AG09309 (cell line): ENCODE measurements at regions not wholly inside any gene's neighbourhood (a gene's known extent, or its start where the extent isn't known, plus 50 kb on each side); places are given as distances from the start of the nearest gene placed in this dataset.
A peak's percentile ranks its signal among the peaks of the same experiment; 100 is the strongest.
"Not testable (repeated sequence)": the region's sequence is repeated elsewhere in the genome, so short reads cannot be mapped to it uniquely, and the experiment has no call there.

ENCODE experiments used
- DNase-seq: peaks from one replicate; pipeline ENCODE4 v3.0.0-alpha.2; 2010; ENCODE audit warnings: low read depth
- H3K4me3 ChIP-seq: 2 replicates; pipeline ENCODE4 v1.5.1; 2011; ENCODE audit warnings: mild to moderate bottlenecking, low read depth, low read length, moderate library complexity; ENCODE audit not compliant: control insufficient read depth
- CTCF ChIP-seq: IDR thresholded peaks from 2 replicates; pipeline ENCODE4 v1.5.1; 2011; ENCODE audit warnings: mild to moderate bottlenecking, low read depth, low read length, inconsistent platforms; ENCODE audit not compliant: insufficient read depth, control insufficient read depth; ENCODE audit errors: missing control alignments

- DNase-seq: no peak
- H3K4me3 ChIP-seq: no peak overlapping the region
- no peak for TF ChIP-seq CTCF
These were observed 362.2 kb downstream of the LRATD1 start for GRCh38 chr2:14994721-14995120.

GRCh38 chr2:14996351-14997014 is 364.0 kb downstream of the LRATD1 start:
- no peak for TF ChIP-seq CTCF
- no peak overlapping the region for H3K4me3 ChIP-seq
- no peak for DNase-seq

- no peak overlapping the region for H3K4me3 ChIP-seq
- TF ChIP-seq CTCF: no peak
- no peak for DNase-seq
These were observed 366.0 kb downstream of the LRATD1 start for GRCh38 chr2:14998546-14998945.

GRCh38 chr2:14999114-14999661 is 366.7 kb downstream of the LRATD1 start:
- no peak for TF ChIP-seq CTCF
- H3K4me3 ChIP-seq: no peak overlapping the region

GRCh38 chr2:15002519-15002918 is 370.0 kb downstream of the LRATD1 start:
- DNase-seq, H3K4me3 ChIP-seq: not testable (repeated sequence)

More at GRCh38 chr2:14999114-14999661, 366.7 kb downstream of the LRATD1 start:
- DNase-seq: no peak

GRCh38 chr2:15006667-15007066 is 374.1 kb downstream of the LRATD1 start:
- DNase-seq: no peak
- H3K4me3 ChIP-seq: no peak overlapping the region
- TF ChIP-seq CTCF: no peak

- peak; percentile 8 for DNase-seq
- TF ChIP-seq CTCF: no peak
These were observed 377.2 kb downstream of the LRATD1 start for GRCh38 chr2:15009681-15010080.

More at GRCh38 chr2:15009681-15010080, 377.2 kb downstream of the LRATD1 start:
- no peak overlapping the region for H3K4me3 ChIP-seq
